Erythroblast (primary cell): ENCODE measurements at regions not wholly inside any gene's neighbourhood (a gene's known extent, or its start where the extent isn't known, plus 50 kb on each side); places are given as distances from the start of the nearest gene placed in this dataset.

Source experiments
- DNase-seq, 2 experiments: peaks; one replicate each; lab custom pipeline; 2025; lab: John Stamatoyannopoulos, UW
- GATA1 ChIP-seq: IDR thresholded peaks from 2 replicates; pipeline ENCODE4 v1.6.1; 2011; ENCODE audit warnings: low read depth, mild to moderate bottlenecking, control low read depth, low read length, moderate library complexity
- POLR2A ChIP-seq: IDR thresholded peaks from 2 replicates; pipeline ENCODE4 v1.6.1; 2011; ENCODE audit warnings: mild to moderate bottlenecking, low read length

- no peak for TF ChIP-seq GATA1
- no peak for TF ChIP-seq POLR2A
- no peak for DNase-seq
Measured at GRCh38 chr1:208298593-208299269, 54.5 kb upstream of the PLXNA2 start.

GRCh38 chr1:208300084-208300770, 56.0 kb upstream of the PLXNA2 start:
- TF ChIP-seq POLR2A (no peak), GATA1 (no peak)
- no peak for DNase-seq

- DNase-seq = no peak
- TF ChIP-seq GATA1 = no peak
- TF ChIP-seq POLR2A = no peak
Measured at GRCh38 chr1:208302699-208303238, 58.6 kb upstream of the PLXNA2 start.

- TF ChIP-seq POLR2A (no peak), GATA1 (no peak)
- DNase-seq = no peak
Measured at GRCh38 chr1:208303743-208304712, 59.8 kb upstream of the PLXNA2 start.

GRCh38 chr1:208308221-208308620, 64.0 kb upstream of the PLXNA2 start:
- DNase-seq = no peak
- TF ChIP-seq GATA1 = no peak
- TF ChIP-seq POLR2A = no peak

GRCh38 chr1:208309771-208310170, 65.6 kb upstream of the PLXNA2 start:
- TF ChIP-seq GATA1 (no peak), POLR2A (no peak)
- no peak for DNase-seq

- DNase-seq = no peak
- TF ChIP-seq POLR2A (no peak), GATA1 (no peak)
Measured at GRCh38 chr1:208312706-208313105, 68.5 kb upstream of the PLXNA2 start.

GRCh38 chr1:208314431-208314830, 70.2 kb upstream of the PLXNA2 start:
- no peak for DNase-seq

GRCh38 chr1:208318150-208318734, 74.1 kb upstream of the PLXNA2 start:
- no peak for DNase-seq
- TF ChIP-seq POLR2A (no peak), GATA1 (no peak)

More at GRCh38 chr1:208314431-208314830, 70.2 kb upstream of the PLXNA2 start:
- TF ChIP-seq POLR2A = no peak
- TF ChIP-seq GATA1 = no peak

- DNase-seq = no peak
- TF ChIP-seq GATA1 (no peak), POLR2A (no peak)
Measured at GRCh38 chr1:208324005-208324404, 79.8 kb upstream of the PLXNA2 start.

- TF ChIP-seq POLR2A (no peak), GATA1 (no peak)
- DNase-seq = peak in 1 of 2 experiments; percentile 15
Measured at GRCh38 chr1:208326033-208326432, 81.8 kb upstream of the PLXNA2 start.

- TF ChIP-seq GATA1 (no peak), POLR2A (no peak)
- DNase-seq = no peak
Measured at GRCh38 chr1:208329300-208329699, 85.1 kb upstream of the PLXNA2 start.

- DNase-seq = no peak
- no peak for TF ChIP-seq GATA1
- no peak for TF ChIP-seq POLR2A
Measured at GRCh38 chr1:208332036-208332773, 88.0 kb upstream of the PLXNA2 start.
